Astrocyte of the spinal cord (primary cell): ENCODE measurements at regions not wholly inside any gene's neighbourhood (a gene's known extent, or its start where the extent isn't known, plus 50 kb on each side); places are given as distances from the start of the nearest gene placed in this dataset.

ENCODE experiments used
- DNase-seq: peaks from one replicate; pipeline ENCODE4 v3.0.0; 2011; ENCODE audit warnings: low read depth, low spot score
- H3K4me3 ChIP-seq: 2 replicates; pipeline ENCODE4 v1.5.1; 2011; ENCODE audit warnings: low read depth, mild to moderate bottlenecking, low read length, moderate library complexity
- in situ Hi-C: cut with HindIII; loops from 2 replicates; pipeline ENCODE4 v1.10.0; 2017; ENCODE audit warnings: low sequenced_read_pairs
- TF ChIP-seq, protein P1 (sequence below): IDR thresholded peaks from 2 replicates; pipeline ENCODE4 v1.5.1; 2012; ENCODE audit warnings: low read depth, mild to moderate bottlenecking, low read length, inconsistent platforms

- H3K4me3 ChIP-seq: no peak overlapping the region
- TF ChIP-seq, protein P1, sequence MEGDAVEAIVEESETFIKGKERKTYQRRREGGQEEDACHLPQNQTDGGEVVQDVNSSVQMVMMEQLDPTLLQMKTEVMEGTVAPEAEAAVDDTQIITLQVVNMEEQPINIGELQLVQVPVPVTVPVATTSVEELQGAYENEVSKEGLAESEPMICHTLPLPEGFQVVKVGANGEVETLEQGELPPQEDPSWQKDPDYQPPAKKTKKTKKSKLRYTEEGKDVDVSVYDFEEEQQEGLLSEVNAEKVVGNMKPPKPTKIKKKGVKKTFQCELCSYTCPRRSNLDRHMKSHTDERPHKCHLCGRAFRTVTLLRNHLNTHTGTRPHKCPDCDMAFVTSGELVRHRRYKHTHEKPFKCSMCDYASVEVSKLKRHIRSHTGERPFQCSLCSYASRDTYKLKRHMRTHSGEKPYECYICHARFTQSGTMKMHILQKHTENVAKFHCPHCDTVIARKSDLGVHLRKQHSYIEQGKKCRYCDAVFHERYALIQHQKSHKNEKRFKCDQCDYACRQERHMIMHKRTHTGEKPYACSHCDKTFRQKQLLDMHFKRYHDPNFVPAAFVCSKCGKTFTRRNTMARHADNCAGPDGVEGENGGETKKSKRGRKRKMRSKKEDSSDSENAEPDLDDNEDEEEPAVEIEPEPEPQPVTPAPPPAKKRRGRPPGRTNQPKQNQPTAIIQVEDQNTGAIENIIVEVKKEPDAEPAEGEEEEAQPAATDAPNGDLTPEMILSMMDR: no peak
- no peak for DNase-seq
- in situ Hi-C loops: no loop called here
Measured at GRCh38 chr15:47846128-47846868, 129.0 kb downstream of the SEMA6D start.

DNA sequence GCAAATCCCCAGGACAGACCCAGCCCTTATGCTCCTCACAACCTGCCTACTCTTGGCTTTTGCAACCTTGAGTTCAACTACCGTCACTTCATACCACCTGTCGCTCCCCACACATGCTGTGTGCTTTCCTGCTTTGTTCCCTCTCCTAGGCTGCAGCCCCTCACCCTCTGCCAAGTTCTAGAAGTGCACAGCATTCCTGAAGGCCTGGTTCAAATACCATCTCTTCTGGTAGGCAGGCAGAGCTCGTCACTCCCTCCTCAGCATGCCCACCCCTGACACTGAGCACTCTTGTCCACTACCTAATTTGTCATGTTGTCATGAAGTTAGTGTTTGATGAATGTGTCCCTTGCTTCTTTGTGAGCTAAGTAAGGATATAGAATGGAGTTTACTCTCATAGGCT lies 129.6 kb downstream of the SEMA6D start:
- no peak overlapping the region for H3K4me3 ChIP-seq
- DNase-seq: no peak
- TF ChIP-seq, protein P1: no peak
- in situ Hi-C loops: no loop called here

DNA sequence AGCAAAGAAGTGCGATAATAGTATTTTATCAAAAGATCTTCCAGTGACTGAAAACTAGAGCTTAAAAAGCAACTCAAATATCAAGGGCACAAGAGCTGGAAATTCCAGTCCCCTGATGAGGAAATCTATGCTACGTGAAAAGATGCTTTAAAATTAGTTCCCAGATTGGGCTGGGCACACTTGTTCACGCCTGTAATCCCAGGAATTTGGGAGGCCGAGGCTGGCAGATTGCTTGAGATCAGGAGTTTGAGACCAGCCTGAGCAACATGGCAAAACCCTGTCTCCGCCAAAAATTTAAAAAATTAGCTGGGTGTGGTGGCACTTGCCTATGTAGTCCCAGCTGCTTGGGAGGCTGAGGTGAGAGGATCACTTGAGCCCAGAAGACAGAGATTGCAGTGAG lies 138.8 kb downstream of the SEMA6D start:
- DNase-seq: no peak
- in situ Hi-C loops: no loop called here
- TF ChIP-seq, protein P1: no peak
- no peak overlapping the region for H3K4me3 ChIP-seq

DNA sequence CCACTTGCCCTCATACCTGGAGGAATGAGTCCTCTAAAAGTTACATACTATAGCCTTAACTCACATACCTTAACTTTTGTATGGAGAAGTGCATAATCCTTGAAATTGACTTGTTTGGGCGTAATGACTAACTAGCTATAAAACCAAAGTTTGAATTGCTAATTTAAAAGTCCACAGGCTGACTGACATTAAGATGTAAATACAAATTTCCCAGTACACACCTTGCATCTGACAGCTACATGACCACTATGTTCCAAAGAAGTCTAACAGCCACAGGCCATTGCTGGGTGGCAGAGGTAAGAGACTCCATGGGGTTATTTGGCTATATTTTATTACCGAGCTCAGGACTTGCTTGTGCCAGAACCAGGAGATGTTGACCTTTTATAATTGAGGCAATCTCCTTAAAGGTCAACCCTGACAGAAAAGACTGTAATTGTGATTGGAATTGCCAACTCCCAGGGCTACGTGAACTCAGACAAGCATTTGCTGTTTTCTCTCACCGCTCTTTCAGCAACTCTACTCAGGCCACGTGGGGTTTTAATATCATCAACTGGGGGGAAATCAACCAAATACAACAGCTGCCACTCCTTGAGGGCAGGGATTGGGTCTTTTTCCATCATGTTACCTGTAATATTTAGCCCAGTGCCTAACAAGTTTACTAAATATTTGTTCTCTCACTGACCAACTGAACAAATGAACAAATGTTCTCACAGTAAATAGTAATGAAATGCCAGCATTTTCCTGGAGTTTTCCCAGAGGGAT lies 139.9 kb downstream of the SEMA6D start:
- no peak overlapping the region for H3K4me3 ChIP-seq
- DNase-seq: no peak
- in situ Hi-C loops: no loop called here
- TF ChIP-seq, protein P1: no peak

DNA sequence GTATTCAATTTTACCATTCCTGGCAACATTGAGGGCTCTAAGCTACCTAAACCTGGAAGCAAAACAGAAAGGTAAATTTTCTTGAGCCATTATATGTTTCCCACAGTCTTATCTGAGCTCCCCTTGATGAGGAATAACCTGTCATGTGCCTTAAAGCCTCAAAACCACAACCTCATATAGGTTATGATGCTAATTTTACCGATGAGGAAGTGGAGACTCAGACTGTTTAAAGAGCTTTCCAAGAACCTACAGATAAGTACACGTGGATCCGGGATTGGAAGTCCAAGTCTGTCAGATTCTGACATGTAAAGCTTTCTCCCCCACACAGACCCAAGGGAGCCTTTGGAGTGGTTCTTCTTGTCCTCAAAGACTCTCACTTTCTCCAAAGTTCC lies 140.5 kb downstream of the SEMA6D start:
- in situ Hi-C loops: no loop called here
- TF ChIP-seq, protein P1: no peak
- DNase-seq: no peak
- no peak overlapping the region for H3K4me3 ChIP-seq

- TF ChIP-seq, protein P1: no peak
- no peak overlapping the region for H3K4me3 ChIP-seq
- in situ Hi-C loops: no loop called here
- DNase-seq: no peak
Measured at GRCh38 chr15:47861111-47861903, 144.0 kb downstream of the SEMA6D start.
